A673 (cell line): ENCODE measurements at regions not wholly inside any gene's neighbourhood (a gene's known extent, or its start where the extent isn't known, plus 50 kb on each side); places are given as distances from the start of the nearest gene placed in this dataset.
"Not testable (repeated sequence)": the region's sequence is repeated elsewhere in the genome, so short reads cannot be mapped to it uniquely, and the experiment has no call there.

Experiments
- EZH2 ChIP-seq: fragments of 200-600 bp; sonication (generic); IDR thresholded peaks from 2 replicates; pipeline ENCODE4 v1.6.1; 2017; ENCODE audit warnings: borderline replicate concordance, low read depth, mild to moderate bottlenecking, mixed read lengths, antibody characterized with exemption, low read length; ENCODE audit not compliant: poor library complexity, severe bottlenecking
- TF ChIP-seq, protein P1 (sequence below): fragments of 300-800, 200-600 bp; sonication (generic); conservative IDR thresholded peaks from 2 replicates; pipeline ENCODE4 v1.5.1; 2017; ENCODE audit warnings: low read depth, mild to moderate bottlenecking, antibody characterized with exemption, low read length, moderate library complexity, mixed read lengths

DNA sequence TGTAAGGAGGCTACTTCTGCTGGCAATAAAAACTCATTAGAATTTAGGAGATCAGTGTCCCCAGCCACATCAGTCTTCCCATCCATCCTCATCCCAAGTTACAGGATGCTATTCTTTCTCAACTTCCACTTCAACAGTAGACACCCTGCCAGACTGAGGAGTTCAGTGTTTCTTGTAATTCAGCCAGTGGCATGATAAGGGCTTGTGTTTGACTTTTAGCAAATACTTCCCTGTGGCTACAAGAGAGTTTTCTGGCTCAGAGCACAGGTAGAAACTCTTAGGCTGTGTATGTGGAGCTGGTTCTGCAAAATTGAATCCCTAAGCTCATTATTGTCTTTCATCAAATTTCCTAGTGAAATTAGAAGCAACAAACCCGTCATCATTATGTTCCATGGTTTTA lies 401.8 kb upstream of the NDN start:
- TF ChIP-seq EZH2 = not testable (repeated sequence)
- TF ChIP-seq, protein P1, sequence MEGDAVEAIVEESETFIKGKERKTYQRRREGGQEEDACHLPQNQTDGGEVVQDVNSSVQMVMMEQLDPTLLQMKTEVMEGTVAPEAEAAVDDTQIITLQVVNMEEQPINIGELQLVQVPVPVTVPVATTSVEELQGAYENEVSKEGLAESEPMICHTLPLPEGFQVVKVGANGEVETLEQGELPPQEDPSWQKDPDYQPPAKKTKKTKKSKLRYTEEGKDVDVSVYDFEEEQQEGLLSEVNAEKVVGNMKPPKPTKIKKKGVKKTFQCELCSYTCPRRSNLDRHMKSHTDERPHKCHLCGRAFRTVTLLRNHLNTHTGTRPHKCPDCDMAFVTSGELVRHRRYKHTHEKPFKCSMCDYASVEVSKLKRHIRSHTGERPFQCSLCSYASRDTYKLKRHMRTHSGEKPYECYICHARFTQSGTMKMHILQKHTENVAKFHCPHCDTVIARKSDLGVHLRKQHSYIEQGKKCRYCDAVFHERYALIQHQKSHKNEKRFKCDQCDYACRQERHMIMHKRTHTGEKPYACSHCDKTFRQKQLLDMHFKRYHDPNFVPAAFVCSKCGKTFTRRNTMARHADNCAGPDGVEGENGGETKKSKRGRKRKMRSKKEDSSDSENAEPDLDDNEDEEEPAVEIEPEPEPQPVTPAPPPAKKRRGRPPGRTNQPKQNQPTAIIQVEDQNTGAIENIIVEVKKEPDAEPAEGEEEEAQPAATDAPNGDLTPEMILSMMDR = not testable (repeated sequence)
